ENCODE measurements at regions not wholly inside any gene's neighbourhood (a gene's known extent, or its start where the extent isn't known, plus 50 kb on each side); places are given as distances from the start of the nearest gene placed in this dataset.

- TF ChIP-seq POLR2A (IDR thresholded peaks at IDR 0.05; ENCODE audit: low read depth, low read length) (no peak), CTCF (IDR thresholded peaks at IDR 0.05; ENCODE audit: extremely low read depth in 1 of 2, insufficient read depth in 1 of 2, low read depth in 1 of 2, low read length in 2 of 2) (no peak), MYC (IDR thresholded peaks at IDR 0.05; ENCODE audit: low read depth, low read length) (no peak), POLR2AphosphoS5 (IDR thresholded peaks at IDR 0.05; ENCODE audit: insufficient read depth, low read depth, low read length) (no peak)
Measured at GRCh38 chr20:57793421-57793820, 83.6 kb upstream of the PMEPA1 start.
